ENCODE measurements at regions not wholly inside any gene's neighbourhood (a gene's known extent, or its start where the extent isn't known, plus 50 kb on each side); places are given as distances from the start of the nearest gene placed in this dataset.

GRCh38 chr2:2540406-2540805 is 209.3 kb upstream of the MYT1L start:
- 39% methylated on average over 9 of the region's 9 CpGs for WGBS (ENCODE audit: low lambda C conversion rate)
- Histone ChIP-seq H4K20me1 (ENCODE audit: insufficient read depth) (no peaks in the 10 kb centered on the region), H3K27ac (ENCODE audit: low read depth in 2 of 2, low read length in 1 of 2) (no peak overlapping the region), H3K4me3 (ENCODE audit: low read depth in 2 of 2, low read length in 1 of 2) (no peak overlapping the region), H3F3A (replicated peaks; ENCODE audit: insufficient read depth) (no peaks in the 10 kb centered on the region), H3K4me1 (ENCODE audit: control insufficient read depth in 1 of 2, insufficient read depth in 2 of 2, low read depth in 1 of 2, low read length in 1 of 2) (no peaks in the 10 kb centered on the region), H3K27me3 (ENCODE audit: insufficient read depth) (no peaks in the 10 kb centered on the region), H3K9me2 (no peaks in the 10 kb centered on the region), H3K9me3 (no peaks in the 10 kb centered on the region), H3K79me2 (ENCODE audit: insufficient read depth) (no peaks in the 10 kb centered on the region), H3K4me2 (no peak overlapping the region), H2AFZ (ENCODE audit: low read depth) (no peak overlapping the region), H3K36me3 (replicated peaks in 1 of 2; ENCODE audit: control insufficient read depth in 1 of 2, insufficient read depth in 2 of 2, low read length in 1 of 2) (no peaks in the 10 kb centered on the region), H3K9ac (no peak overlapping the region)
- POLR2A ChIA-PET, result interaction anchor here (0.6 kb wide), 1 partner anchor 135 kb away, joined by 3 read pairs; no protein-coding TSS in a partner anchor
- TF ChIP-seq POLR2AphosphoS5 (IDR thresholded peaks at IDR 0.05; ENCODE audit: low read depth, low read length), result no peak
- no peak for TF ChIP-seq SIN3A (IDR thresholded peaks at IDR 0.05; ENCODE audit: borderline replicate concordance, low read depth, low read length)
- no peak for TF ChIP-seq RCOR1 (IDR thresholded peaks at IDR 0.05; ENCODE audit: low read length)
- no peak for TF ChIP-seq RXRA (IDR thresholded peaks at IDR 0.05; ENCODE audit: borderline replicate concordance, low read depth)
- TF ChIP-seq REST (IDR thresholded peaks at IDR 0.05; ENCODE audit: low read depth, low read length), result no peak
- no peak for TF ChIP-seq PBX3 (IDR thresholded peaks at IDR 0.05)
- TF ChIP-seq NFIC (IDR thresholded peaks at IDR 0.05; ENCODE audit: borderline replicate concordance), result no peak
- TF ChIP-seq MAX (IDR thresholded peaks at IDR 0.05; ENCODE audit: low read depth), result no peak
- TF ChIP-seq FOXJ3 (CRISPR knock-in tag; IDR thresholded peaks at IDR 0.05), result no peak
- TF ChIP-seq USF1 (IDR thresholded peaks at IDR 0.05; ENCODE audit: borderline replicate concordance, low read depth), result no peak
- no peak for TF ChIP-seq RAD21 (IDR thresholded peaks at IDR 0.05; ENCODE audit: low read length)
- TF ChIP-seq YY1 (IDR thresholded peaks at IDR 0.05; ENCODE audit: low read depth), result no peak
- no peak for TF ChIP-seq FOSL2 (IDR thresholded peaks at IDR 0.05; ENCODE audit: borderline replicate concordance, low read depth)
- TF ChIP-seq JUND (IDR thresholded peaks at IDR 0.05), result no peak
- no peak for TF ChIP-seq CHD2 (IDR thresholded peaks at IDR 0.05; ENCODE audit: low read length, partially characterized antibody)
- TF ChIP-seq EZH2phosphoT487 (IDR thresholded peaks at IDR 0.05; ENCODE audit: borderline replicate concordance, low read depth), result no peak
- TF ChIP-seq TCF12 (IDR thresholded peaks at IDR 0.05), result no peak
- TF ChIP-seq TEAD4 (IDR thresholded peaks at IDR 0.05; ENCODE audit: borderline replicate concordance, insufficient read depth), result no peak
- TF ChIP-seq USF2 (IDR thresholded peaks at IDR 0.05; ENCODE audit: borderline replicate concordance, low read depth, low read length), result no peak
- CTCF ChIA-PET, result interaction anchor here (1.5 to 1.6 kb wide), 2 partner anchors 10 to 15 kb away, joined by 5 to 6 read pairs; no protein-coding TSS in a partner anchor
- DNase-seq, result no peak
